ENCODE measurements at regions not wholly inside any gene's neighbourhood (a gene's known extent, or its start where the extent isn't known, plus 50 kb on each side); places are given as distances from the start of the nearest gene placed in this dataset.

DNA sequence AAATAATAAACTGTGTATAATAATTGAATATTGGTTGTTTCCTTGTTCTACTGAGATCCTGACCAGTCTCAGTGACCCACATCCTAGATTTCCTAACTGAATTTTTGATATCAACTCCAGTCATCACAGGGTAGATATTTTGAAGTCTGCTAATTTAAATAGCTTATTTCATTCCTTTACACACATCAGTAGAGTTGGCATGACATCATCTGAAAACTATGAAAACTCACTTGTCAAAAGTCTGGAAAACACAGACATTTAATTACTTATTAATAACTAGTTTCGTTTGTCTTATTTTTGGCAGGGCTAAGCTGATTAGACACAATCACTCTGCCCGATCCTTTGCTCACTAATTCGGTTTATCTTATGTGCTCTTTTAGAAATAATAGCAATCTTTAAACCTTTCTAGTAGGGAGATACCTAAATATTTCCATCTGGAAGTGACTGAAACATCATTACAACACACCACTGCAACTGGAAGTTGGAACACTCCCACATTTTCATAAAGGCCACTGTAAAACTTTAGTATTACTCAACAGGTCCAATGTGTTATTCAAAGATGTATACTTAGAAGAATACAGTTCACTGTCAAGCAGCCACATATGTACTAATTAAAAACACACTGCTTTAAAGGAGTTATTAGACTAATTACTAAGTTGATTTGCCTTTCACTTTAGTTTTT lies 198.4 kb upstream of the ZNF717 start:
- TF ChIP-seq, protein P1, sequence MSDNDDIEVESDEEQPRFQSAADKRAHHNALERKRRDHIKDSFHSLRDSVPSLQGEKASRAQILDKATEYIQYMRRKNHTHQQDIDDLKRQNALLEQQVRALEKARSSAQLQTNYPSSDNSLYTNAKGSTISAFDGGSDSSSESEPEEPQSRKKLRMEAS (IDR thresholded peaks at IDR 0.05) = no peak
- TF ChIP-seq TAF1 (IDR thresholded peaks at IDR 0.05; ENCODE audit: low read depth) (no peak), CEBPB (IDR thresholded peaks at IDR 0.05) (no peak), RAD21 (IDR thresholded peaks at IDR 0.05; ENCODE audit: low read depth) (no peak), EP300 (IDR thresholded peaks at IDR 0.05; ENCODE audit: borderline replicate concordance) (no peak), EGR1 (IDR thresholded peaks at IDR 0.05) (no peak)
